B cell (primary cell): ENCODE measurements at regions not wholly inside any gene's neighbourhood (a gene's known extent, or its start where the extent isn't known, plus 50 kb on each side); places are given as distances from the start of the nearest gene placed in this dataset.

Experiments used
- EZH2 ChIP-seq: IDR thresholded peaks from 2 replicates; pipeline ENCODE4 v1.6.1; 2012; ENCODE audit warnings: borderline replicate concordance, low read depth, mild to moderate bottlenecking, moderate library complexity, low read length; ENCODE audit not compliant: insufficient read depth, poor library complexity, severe bottlenecking
- TF ChIP-seq, protein P1 (sequence below): fragments of 200-600 bp; IDR thresholded peaks from one replicate; pipeline ENCODE4 v1.8.0; 2022; ENCODE audit warnings: antibody characterized with exemption, mild to moderate bottlenecking

- TF ChIP-seq, protein P1, sequence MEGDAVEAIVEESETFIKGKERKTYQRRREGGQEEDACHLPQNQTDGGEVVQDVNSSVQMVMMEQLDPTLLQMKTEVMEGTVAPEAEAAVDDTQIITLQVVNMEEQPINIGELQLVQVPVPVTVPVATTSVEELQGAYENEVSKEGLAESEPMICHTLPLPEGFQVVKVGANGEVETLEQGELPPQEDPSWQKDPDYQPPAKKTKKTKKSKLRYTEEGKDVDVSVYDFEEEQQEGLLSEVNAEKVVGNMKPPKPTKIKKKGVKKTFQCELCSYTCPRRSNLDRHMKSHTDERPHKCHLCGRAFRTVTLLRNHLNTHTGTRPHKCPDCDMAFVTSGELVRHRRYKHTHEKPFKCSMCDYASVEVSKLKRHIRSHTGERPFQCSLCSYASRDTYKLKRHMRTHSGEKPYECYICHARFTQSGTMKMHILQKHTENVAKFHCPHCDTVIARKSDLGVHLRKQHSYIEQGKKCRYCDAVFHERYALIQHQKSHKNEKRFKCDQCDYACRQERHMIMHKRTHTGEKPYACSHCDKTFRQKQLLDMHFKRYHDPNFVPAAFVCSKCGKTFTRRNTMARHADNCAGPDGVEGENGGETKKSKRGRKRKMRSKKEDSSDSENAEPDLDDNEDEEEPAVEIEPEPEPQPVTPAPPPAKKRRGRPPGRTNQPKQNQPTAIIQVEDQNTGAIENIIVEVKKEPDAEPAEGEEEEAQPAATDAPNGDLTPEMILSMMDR: no peak
- no peak for TF ChIP-seq EZH2
These were observed 124.2 kb upstream of the ARL4C start for GRCh38 chr2:234621120-234621519.
